ENCODE measurements at regions not wholly inside any gene's neighbourhood (a gene's known extent, or its start where the extent isn't known, plus 50 kb on each side); places are given as distances from the start of the nearest gene placed in this dataset.

DNA sequence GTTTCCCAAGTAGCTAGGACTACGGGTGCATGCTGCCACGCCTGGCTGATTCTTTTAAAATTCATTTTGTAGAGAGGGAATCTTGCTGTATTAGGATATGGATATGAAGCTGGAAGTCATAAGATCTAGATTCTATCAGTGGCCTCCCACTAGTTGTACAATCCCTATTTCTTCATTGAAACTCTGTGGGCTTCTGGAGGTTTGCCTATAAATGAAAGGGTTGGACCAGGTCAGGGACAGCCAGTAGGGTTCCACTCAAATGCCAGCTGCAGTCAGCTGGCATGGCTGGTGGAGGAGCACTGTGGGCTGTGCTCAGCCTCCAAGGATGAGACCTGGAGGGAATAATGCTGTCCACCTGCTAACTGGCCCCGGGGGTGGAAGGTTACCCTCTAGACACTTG lies 110.2 kb upstream of the GJB6 start:
- Histone ChIP-seq H4K20me1 (ENCODE audit: insufficient read depth, low read length) (no peaks in the 10 kb centered on the region), H4K91ac (ENCODE audit: insufficient read depth, low read depth, low read length) (no peak overlapping the region), H3K9me1 (ENCODE audit: insufficient read depth, low read length) (peaks cover 4% of the 10 kb centered on the region; the same call in 1 of the 2 replicates), H2BK20ac (ENCODE audit: low read depth, low read length) (no peak overlapping the region), H4K5ac (ENCODE audit: low read depth, low read length) (no peak overlapping the region), H2AFZ (replicated peaks; ENCODE audit: low read length, poor library complexity) (no peak overlapping the region), H3K36me3 (ENCODE audit: control insufficient read depth, insufficient read depth, low read length) (no peaks in the 10 kb centered on the region), H3K79me1 (ENCODE audit: low read depth in 1 of 2, low read length in 2 of 2) (no peaks in the 10 kb centered on the region), H3K27me3 (ENCODE audit: control insufficient read depth, insufficient read depth, low read length) (peaks cover 20% of the 10 kb centered on the region), H3K9ac (ENCODE audit: low read depth, low read length) (no peak overlapping the region), H3K4me1 (ENCODE audit: control insufficient read depth, insufficient read depth, low read length) (0 out of 2 replicates have a peak, but pooled peaks cover 2% of the 10 kb centered on the region), H3K27ac (ENCODE audit: insufficient read depth, low read length) (no peak overlapping the region), H3K56ac (ENCODE audit: extremely low read depth, insufficient read depth, low read length) (no peak overlapping the region), H3K14ac (replicated peaks; ENCODE audit: low read depth, low read length) (no peak overlapping the region), H2AK5ac (ENCODE audit: low read depth, low read length) (no peak overlapping the region), H3K4me2 (ENCODE audit: low read depth, low read length) (no peak overlapping the region), H2BK120ac (ENCODE audit: low read depth, low read length) (no peak overlapping the region), H4K8ac (ENCODE audit: low read depth in 2 of 2, low read length in 2 of 2) (no peak overlapping the region), H2AK9ac (replicated peaks; ENCODE audit: low read depth, low read length, poor library complexity) (no peak overlapping the region), H3K18ac (ENCODE audit: low read depth, low read length) (no peak overlapping the region), H3K4ac (ENCODE audit: low read depth, low read length) (no peak overlapping the region), H2BK15ac (ENCODE audit: low read depth, low read length) (no peak overlapping the region), H3K9me3 (ENCODE audit: control insufficient read depth, insufficient read depth, low read length) (no peaks in the 10 kb centered on the region), H3K4me3 (ENCODE audit: insufficient read depth, low read depth, low read length) (no peak overlapping the region), H3K23ac (ENCODE audit: low read depth, low read length) (no peak overlapping the region), H2BK5ac (ENCODE audit: low read depth, low read length, poor library complexity, severe bottlenecking) (no peak overlapping the region)
- intact Hi-C loops (cut with micrococcal nuclease), result no loop called here
- no peak for TF ChIP-seq RCOR1 (IDR thresholded peaks at IDR 0.05; ENCODE audit: insufficient replicate concordance, low read length)
- no peak for TF ChIP-seq MAZ (IDR thresholded peaks at IDR 0.05; ENCODE audit: borderline replicate concordance, low read depth, low read length)
- TF ChIP-seq RFX5 (IDR thresholded peaks at IDR 0.05; ENCODE audit: low read depth, low read length), result no peak
- no peak for TF ChIP-seq BHLHE40 (IDR thresholded peaks at IDR 0.05; ENCODE audit: low read depth, low read length)
- no peak for TF ChIP-seq SMC3 (IDR thresholded peaks at IDR 0.05; ENCODE audit: low read depth, low read length)
- TF ChIP-seq NFE2L2 (IDR thresholded peaks at IDR 0.05; ENCODE audit: low read depth, low read length), result no peak
- TF ChIP-seq, protein P1, sequence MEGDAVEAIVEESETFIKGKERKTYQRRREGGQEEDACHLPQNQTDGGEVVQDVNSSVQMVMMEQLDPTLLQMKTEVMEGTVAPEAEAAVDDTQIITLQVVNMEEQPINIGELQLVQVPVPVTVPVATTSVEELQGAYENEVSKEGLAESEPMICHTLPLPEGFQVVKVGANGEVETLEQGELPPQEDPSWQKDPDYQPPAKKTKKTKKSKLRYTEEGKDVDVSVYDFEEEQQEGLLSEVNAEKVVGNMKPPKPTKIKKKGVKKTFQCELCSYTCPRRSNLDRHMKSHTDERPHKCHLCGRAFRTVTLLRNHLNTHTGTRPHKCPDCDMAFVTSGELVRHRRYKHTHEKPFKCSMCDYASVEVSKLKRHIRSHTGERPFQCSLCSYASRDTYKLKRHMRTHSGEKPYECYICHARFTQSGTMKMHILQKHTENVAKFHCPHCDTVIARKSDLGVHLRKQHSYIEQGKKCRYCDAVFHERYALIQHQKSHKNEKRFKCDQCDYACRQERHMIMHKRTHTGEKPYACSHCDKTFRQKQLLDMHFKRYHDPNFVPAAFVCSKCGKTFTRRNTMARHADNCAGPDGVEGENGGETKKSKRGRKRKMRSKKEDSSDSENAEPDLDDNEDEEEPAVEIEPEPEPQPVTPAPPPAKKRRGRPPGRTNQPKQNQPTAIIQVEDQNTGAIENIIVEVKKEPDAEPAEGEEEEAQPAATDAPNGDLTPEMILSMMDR (conservative IDR thresholded peaks at IDR 0.05; ENCODE audit: low read depth, low read length), result no peak
- no peak for TF ChIP-seq CEBPB (IDR thresholded peaks at IDR 0.05; ENCODE audit: low read depth, low read length)
- TF ChIP-seq FOS (IDR thresholded peaks at IDR 0.05; ENCODE audit: low read depth, low read length), result no peak
- no peak for TF ChIP-seq CHD1 (IDR thresholded peaks at IDR 0.05; ENCODE audit: low read depth, low read length)
- TF ChIP-seq RAD21 (IDR thresholded peaks at IDR 0.05; ENCODE audit: low read length), result no peak
- TF ChIP-seq POLR2A (IDR thresholded peaks at IDR 0.05; ENCODE audit: low read depth, low read length), result no peak
- no peak for TF ChIP-seq MAFK (IDR thresholded peaks at IDR 0.05; ENCODE audit: low read depth, low read length)
- CTCF ChIA-PET, result no interaction called here
- dilution Hi-C loops (cut with HindIII; ENCODE audit: low sequenced_read_pairs, unreplicated experiment), result no loop called here
- no CpG with 5 or more reads among the region's 3 CpGs for WGBS, 2 experiments (ENCODE audit: extremely low coverage in 2 of 2, insufficient read length in 1 of 2)
- DNase-seq (no peak), ATAC-seq (ENCODE audit: low read depth) (no peak)
- no TSS peak for BruUV-seq (replicated peaks)
- POLR2A ChIA-PET (ENCODE audit: unreplicated experiment), result no interaction called here
- in situ Hi-C loops (cut with MboI; ENCODE audit: low sequenced_read_pairs), result no loop called here
